PFSK-1 (cell line): ENCODE measurements at regions not wholly inside any gene's neighbourhood (a gene's known extent, or its start where the extent isn't known, plus 50 kb on each side); places are given as distances from the start of the nearest gene placed in this dataset.
A peak's percentile ranks its signal among the peaks of the same experiment; 100 is the strongest.

Experiments
- FOXP2 ChIP-seq: optimal IDR thresholded peaks from 2 replicates; pipeline ENCODE3; 2011; ENCODE audit warnings: borderline replicate concordance, control low read depth, inconsistent platforms; ENCODE audit not compliant: insufficient read depth; ENCODE audit errors: extremely low read length, extremely low read depth
- POLR2AphosphoS5 ChIP-seq: IDR thresholded peaks from 2 replicates; pipeline ENCODE4 v1.6.1; 2012; ENCODE audit warnings: low read depth, mild to moderate bottlenecking, control low read depth, low read length, moderate library complexity
- SIN3A ChIP-seq: IDR thresholded peaks from 2 replicates; pipeline ENCODE4 v1.6.1; 2012; ENCODE audit warnings: mild to moderate bottlenecking, low read length, moderate library complexity, borderline replicate concordance; ENCODE audit not compliant: insufficient read depth
- TAF1 ChIP-seq: IDR thresholded peaks from 2 replicates; pipeline ENCODE4 v1.6.1; 2012; ENCODE audit warnings: low read length, control low read depth, borderline replicate concordance; ENCODE audit not compliant: insufficient read depth
- TF ChIP-seq, protein P1 (sequence below), 2 experiments: IDR thresholded peaks; 2 replicates each; pipeline versions ENCODE4 v1.6.1 to v1.8.0; 2011 to 2012; ENCODE audit warnings: low read depth in 2 of 2, low read length in 2 of 2, control low read depth in 1 of 2, inconsistent platforms in 1 of 2, mild to moderate bottlenecking in 1 of 2, moderate library complexity in 1 of 2; ENCODE audit not compliant: insufficient read depth in 1 of 2

- TF ChIP-seq FOXP2: no peak
- no peak for TF ChIP-seq SIN3A
- no peak for TF ChIP-seq POLR2AphosphoS5
- TF ChIP-seq, protein P1, sequence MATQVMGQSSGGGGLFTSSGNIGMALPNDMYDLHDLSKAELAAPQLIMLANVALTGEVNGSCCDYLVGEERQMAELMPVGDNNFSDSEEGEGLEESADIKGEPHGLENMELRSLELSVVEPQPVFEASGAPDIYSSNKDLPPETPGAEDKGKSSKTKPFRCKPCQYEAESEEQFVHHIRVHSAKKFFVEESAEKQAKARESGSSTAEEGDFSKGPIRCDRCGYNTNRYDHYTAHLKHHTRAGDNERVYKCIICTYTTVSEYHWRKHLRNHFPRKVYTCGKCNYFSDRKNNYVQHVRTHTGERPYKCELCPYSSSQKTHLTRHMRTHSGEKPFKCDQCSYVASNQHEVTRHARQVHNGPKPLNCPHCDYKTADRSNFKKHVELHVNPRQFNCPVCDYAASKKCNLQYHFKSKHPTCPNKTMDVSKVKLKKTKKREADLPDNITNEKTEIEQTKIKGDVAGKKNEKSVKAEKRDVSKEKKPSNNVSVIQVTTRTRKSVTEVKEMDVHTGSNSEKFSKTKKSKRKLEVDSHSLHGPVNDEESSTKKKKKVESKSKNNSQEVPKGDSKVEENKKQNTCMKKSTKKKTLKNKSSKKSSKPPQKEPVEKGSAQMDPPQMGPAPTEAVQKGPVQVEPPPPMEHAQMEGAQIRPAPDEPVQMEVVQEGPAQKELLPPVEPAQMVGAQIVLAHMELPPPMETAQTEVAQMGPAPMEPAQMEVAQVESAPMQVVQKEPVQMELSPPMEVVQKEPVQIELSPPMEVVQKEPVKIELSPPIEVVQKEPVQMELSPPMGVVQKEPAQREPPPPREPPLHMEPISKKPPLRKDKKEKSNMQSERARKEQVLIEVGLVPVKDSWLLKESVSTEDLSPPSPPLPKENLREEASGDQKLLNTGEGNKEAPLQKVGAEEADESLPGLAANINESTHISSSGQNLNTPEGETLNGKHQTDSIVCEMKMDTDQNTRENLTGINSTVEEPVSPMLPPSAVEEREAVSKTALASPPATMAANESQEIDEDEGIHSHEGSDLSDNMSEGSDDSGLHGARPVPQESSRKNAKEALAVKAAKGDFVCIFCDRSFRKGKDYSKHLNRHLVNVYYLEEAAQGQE (IDR thresholded peaks at IDR 0.05; ENCODE audit: insufficient read depth in 1 of 2, low read depth in 2 of 2, low read length in 2 of 2): no peak
- TF ChIP-seq TAF1: no peak
These were observed 106.4 kb downstream of the C11orf91 start for GRCh38 chr11:33594188-33594587.

DNA sequence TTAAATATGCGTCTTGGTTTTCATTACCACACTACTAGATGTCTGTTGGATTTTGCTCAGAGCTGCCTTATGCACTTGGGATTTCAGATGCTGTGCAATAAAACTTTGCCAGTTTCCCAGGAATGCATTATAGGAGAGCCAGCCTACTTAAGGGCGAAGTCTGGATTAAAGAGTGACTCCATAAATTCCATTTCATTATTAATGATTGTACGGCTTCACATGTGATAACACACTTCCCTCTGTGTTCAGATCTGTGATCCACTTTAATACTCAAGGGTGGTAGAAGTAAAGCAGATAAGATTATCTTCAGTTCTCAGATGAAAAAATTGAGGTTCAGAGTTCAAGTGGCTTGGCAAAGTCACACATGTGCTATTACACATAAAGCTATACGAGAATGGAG lies 110.2 kb downstream of the C11orf91 start:
- TF ChIP-seq, protein P1 (IDR thresholded peaks at IDR 0.05; ENCODE audit: insufficient read depth in 1 of 2, low read depth in 2 of 2, low read length in 2 of 2): no peak
- TF ChIP-seq SIN3A (no peak), TAF1 (no peak), FOXP2 (no peak), POLR2AphosphoS5 (no peak)

DNA sequence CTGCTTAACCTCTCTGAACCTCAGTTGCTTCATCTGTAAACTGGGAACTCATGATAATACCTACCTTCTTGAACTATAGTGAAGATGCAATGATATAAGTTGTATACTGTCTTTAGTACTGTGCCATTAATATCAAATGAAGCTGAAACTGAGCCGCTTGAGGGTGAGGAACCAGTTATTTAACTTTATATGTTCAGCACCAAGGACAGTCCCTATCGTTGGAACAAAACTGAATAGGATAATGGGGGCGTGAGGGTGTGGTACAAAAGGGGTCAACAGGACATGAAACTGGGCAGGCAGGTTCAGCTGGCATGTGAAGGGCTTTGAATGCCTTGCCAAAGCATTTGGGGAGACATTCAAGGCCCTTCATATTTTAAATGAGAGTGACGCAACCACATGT lies 112.6 kb downstream of the C11orf91 start:
- no peak for TF ChIP-seq SIN3A
- no peak for TF ChIP-seq FOXP2
- TF ChIP-seq, protein P1 (IDR thresholded peaks at IDR 0.05; ENCODE audit: insufficient read depth in 1 of 2, low read depth in 2 of 2, low read length in 2 of 2): peak; percentile 68 to 92; a peak in 3 of 4 replicates
- no peak for TF ChIP-seq TAF1
- no peak for TF ChIP-seq POLR2AphosphoS5

DNA sequence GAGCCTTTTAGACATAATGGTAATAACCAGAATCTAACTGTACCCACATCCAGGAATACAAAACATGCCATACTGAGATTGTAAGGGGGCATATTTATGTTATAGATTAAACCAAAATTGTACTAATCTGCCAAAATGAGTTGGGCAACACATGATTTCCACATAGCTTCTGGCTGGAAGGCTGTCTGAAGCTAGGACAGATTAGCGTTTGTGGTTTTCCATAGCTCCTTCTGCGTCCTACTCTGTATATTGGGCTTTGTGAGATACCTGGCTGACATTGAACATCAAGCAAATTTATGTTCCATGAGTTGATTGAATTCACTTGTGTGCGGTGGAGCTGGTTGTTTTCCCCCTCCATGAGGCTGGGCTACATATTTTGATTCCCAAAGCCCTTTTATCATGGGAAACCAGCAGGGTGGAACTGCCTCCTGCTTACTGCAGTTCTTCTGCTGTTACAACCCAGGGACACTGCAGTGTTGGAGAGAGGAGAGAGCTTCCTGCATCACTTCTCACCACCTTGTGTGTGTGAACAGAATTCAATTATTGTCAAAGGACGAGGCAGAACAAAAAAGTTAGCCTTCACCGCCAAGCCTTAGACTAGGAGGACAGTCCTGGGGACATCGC lies 114.9 kb downstream of the C11orf91 start:
- TF ChIP-seq POLR2AphosphoS5: no peak
- TF ChIP-seq FOXP2: no peak
- TF ChIP-seq, protein P1 (IDR thresholded peaks at IDR 0.05; ENCODE audit: insufficient read depth in 1 of 2, low read depth in 2 of 2, low read length in 2 of 2): no peak
- no peak for TF ChIP-seq SIN3A
- no peak for TF ChIP-seq TAF1
